Cardiac fibroblast (primary cell): ENCODE measurements at regions not wholly inside any gene's neighbourhood (a gene's known extent, or its start where the extent isn't known, plus 50 kb on each side); places are given as distances from the start of the nearest gene placed in this dataset.

Source experiments
- DNase-seq, 2 donors: peaks; one replicate each; pipeline versions ENCODE4 v3.0.0 to v3.0.0-alpha.2; 2010; ENCODE audit warnings: low read depth in 2 of 2
- H3K4me3 ChIP-seq, 2 donors: replicated peaks in 1 of 2; 1 replicate in 1 of 2; 2 replicates in 1 of 2; pipeline ENCODE4 v1.5.1; 2011; ENCODE audit warnings: low read depth in 2 of 2, low read length in 2 of 2, mild to moderate bottlenecking in 2 of 2, moderate library complexity in 1 of 2
- TF ChIP-seq, protein P1 (sequence below): IDR thresholded peaks from one replicate; pipeline ENCODE4 v1.5.1; 2011; ENCODE audit warnings: low read depth, mild to moderate bottlenecking, low read length, inconsistent platforms

- no peak overlapping the region for H3K4me3 ChIP-seq
- no peak for DNase-seq
Measured at GRCh38 chr6:9593554-9593953, 821.3 kb downstream of the TFAP2A start.

GRCh38 chr6:9583753-9584352, 831.0 kb downstream of the TFAP2A start:
- no peak overlapping the region for H3K4me3 ChIP-seq
- TF ChIP-seq, protein P1, sequence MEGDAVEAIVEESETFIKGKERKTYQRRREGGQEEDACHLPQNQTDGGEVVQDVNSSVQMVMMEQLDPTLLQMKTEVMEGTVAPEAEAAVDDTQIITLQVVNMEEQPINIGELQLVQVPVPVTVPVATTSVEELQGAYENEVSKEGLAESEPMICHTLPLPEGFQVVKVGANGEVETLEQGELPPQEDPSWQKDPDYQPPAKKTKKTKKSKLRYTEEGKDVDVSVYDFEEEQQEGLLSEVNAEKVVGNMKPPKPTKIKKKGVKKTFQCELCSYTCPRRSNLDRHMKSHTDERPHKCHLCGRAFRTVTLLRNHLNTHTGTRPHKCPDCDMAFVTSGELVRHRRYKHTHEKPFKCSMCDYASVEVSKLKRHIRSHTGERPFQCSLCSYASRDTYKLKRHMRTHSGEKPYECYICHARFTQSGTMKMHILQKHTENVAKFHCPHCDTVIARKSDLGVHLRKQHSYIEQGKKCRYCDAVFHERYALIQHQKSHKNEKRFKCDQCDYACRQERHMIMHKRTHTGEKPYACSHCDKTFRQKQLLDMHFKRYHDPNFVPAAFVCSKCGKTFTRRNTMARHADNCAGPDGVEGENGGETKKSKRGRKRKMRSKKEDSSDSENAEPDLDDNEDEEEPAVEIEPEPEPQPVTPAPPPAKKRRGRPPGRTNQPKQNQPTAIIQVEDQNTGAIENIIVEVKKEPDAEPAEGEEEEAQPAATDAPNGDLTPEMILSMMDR = no peak
- no peak for DNase-seq

More at GRCh38 chr6:9593554-9593953, 821.3 kb downstream of the TFAP2A start:
- TF ChIP-seq, protein P1 = no peak

DNA sequence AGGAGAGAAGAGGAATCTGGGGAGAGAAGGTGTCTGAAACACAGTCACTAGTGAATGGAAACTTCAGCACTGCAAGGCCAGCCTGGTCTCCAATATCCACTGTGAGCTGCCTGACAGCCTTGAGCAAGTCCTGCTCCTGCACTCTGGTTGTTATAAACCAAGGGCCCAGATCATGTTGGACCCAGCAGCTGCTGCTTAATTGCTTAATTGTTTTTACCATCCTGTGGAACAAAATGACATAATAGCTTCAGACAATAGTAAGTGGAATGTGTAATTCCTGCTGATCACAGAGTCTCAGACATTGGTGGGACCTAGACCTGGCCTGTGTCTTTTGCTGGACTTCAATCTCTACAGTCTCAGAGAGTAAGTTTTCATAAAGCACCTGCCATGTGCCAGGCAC, 833.7 kb downstream of the TFAP2A start:
- H3K4me3 ChIP-seq = no peak overlapping the region
- TF ChIP-seq, protein P1 = no peak

DNA sequence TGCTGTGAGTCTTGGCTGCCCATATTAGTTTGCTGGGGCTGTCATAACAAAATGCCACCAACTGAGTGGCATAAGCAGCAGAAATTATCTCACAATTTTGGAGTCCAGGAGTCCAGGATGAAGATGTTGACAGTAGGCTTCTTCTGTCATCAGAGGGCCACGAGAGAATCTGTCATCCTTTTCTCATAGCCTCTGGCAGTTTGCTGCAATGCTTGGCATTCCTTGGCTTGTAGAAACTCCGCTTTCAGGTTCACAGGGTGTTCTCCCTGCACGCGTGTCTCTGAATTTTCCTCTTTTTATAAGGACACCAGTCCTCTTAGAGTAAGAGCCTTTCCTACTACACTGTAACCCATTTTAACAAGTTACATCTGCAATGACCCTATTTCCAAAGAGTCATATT, 838.4 kb downstream of the TFAP2A start:
- TF ChIP-seq, protein P1 = no peak
- H3K4me3 ChIP-seq = no peak overlapping the region

More for the DNA sequence above, 833.7 kb downstream of the TFAP2A start:
- no peak for DNase-seq

DNA sequence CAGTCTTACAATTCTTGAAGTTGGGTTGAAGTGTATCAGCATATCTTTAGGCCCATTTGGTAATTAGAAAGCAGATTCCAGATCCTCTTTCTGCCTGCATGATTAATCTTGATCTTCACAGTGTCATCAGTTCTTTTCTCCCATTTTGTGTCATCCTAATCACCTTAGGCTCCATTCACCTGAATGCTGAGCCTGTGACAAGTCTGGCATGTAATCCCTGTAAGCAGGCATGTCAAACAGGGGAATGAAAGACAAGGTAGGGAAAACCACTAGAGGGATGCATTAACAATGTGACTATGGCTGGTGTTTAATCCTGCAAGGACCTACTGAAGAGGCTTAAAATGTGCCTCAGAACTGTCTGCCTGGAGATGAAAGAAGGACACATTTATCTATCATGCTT, 848.8 kb downstream of the TFAP2A start:
- no peak for DNase-seq

More for the DNA sequence above, 838.4 kb downstream of the TFAP2A start:
- no peak for DNase-seq

GRCh38 chr6:9564021-9564420, 850.9 kb downstream of the TFAP2A start:
- no peak for DNase-seq
- TF ChIP-seq, protein P1 = no peak
- H3K4me3 ChIP-seq = no peak overlapping the region

More for the DNA sequence above, 848.8 kb downstream of the TFAP2A start:
- H3K4me3 ChIP-seq = no peak overlapping the region
- TF ChIP-seq, protein P1 = no peak

DNA sequence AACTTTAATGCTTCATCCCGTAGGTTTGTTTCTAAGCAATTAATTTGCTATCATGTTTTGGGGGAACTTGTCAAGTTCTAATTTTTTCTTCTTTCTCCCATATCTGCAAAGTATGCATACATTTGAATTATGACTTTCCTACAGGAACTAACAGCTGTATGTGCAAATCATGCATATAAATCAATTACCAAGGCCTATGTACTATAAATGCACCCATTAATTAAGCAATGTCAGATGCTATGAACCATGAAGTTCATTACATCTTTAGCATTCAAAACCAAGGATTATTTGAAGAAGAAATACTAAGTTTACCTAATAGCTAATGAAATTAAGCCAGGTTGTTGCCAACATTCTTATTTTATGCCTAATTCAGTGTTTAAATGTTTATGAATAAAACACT, 851.3 kb downstream of the TFAP2A start:
- DNase-seq = no peak
- TF ChIP-seq, protein P1 = no peak

More for the DNA sequence above, 851.3 kb downstream of the TFAP2A start:
- no peak overlapping the region for H3K4me3 ChIP-seq
